ENCODE measurements at regions not wholly inside any gene's neighbourhood (a gene's known extent, or its start where the extent isn't known, plus 50 kb on each side); places are given as distances from the start of the nearest gene placed in this dataset.

DNA sequence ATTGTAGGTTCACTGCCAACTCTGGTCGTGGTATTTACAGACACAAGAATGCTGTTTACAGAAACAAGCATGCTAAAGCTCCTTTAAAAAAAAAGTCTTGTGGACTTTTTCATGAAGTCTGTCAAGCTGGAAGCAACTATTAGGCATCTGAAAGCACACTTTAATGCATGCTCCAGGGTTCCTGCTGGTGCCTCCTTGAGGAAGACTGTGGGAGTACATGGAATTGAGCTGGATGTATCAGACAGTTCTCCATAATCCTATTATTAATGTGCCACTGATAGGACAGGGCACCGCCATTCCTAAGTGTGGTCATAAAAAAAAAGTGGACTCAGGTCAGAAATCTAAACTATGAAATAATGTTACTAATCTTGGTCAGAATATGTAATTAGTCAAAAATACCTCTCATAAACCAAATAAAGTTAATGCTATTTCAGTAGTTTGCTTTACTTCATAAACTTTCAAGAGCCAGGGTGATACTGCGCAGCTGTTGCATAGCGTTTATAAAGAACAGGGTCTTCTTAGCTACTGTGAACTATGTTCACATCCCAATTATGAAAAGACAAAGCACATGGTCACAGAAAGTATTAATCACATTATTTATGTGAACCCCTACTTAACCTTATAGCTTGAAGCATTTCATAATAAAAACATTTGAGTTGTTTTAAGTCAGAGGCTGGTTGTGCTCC lies 390.8 kb upstream of the PTGER4 start:
- no peak for FAIRE-seq
- no peaks in the 10 kb centered on the region for H3K4me1 ChIP-seq (ENCODE audit: control insufficient read depth in 3 of 3, insufficient read depth in 2 of 3, low read depth in 1 of 3, low read length in 2 of 3)
- H3K9me3 ChIP-seq (ENCODE audit: control insufficient read depth in 2 of 2, insufficient read depth in 1 of 2, low read depth in 1 of 2, low read length in 1 of 2): no peaks in the 10 kb centered on the region
- peaks cover 0 to 2% (median 0%) of the 10 kb centered on the region in 3 donors for H3K27me3 ChIP-seq (ENCODE audit: control insufficient read depth in 3 of 3, insufficient read depth in 3 of 3, low read length in 3 of 3)
- H3K36me3 ChIP-seq (ENCODE audit: control insufficient read depth in 3 of 3, insufficient read depth in 2 of 3, low read depth in 1 of 3, low read length in 3 of 3): no peaks in the 10 kb centered on the region
- no peak overlapping the region for H3K27ac ChIP-seq (ENCODE audit: low read depth in 1 of 3, low read length in 2 of 3)
- WGBS, 3 donors: 62 to 71% (median 67%) methylated on average over 4 of the region's 4 CpGs
- no peak overlapping the region for H3K4me3 ChIP-seq (ENCODE audit: low read depth in 1 of 3, low read length in 3 of 3)
- peak in 1 of 2 donors; percentile 8 for DNase-seq

DNA sequence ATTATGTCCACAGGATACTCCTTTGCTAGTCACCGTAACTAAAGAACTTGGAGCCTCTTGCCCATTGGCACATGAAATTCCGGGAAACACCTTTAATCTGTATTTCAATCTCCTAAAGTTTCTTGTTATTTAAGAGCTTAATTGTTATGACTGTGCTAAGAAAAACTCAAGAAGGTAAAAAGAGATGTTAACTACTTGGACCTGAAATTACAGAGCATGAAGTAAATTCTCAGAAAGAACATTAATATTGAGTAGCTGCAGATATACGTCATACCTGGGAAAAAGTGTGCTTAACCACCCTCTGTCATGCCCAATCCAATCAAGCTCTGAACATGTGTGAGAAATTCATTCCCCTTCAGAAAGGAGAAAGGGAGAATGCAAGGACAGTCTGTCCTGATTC lies 394.9 kb upstream of the PTGER4 start:
- H3K4me3 ChIP-seq (ENCODE audit: low read depth in 1 of 3, low read length in 3 of 3): no peak overlapping the region
- DNase-seq (no peak), FAIRE-seq (no peak)
- WGBS, 3 donors: 72 to 93% (median 92%) methylated on average over 3 of the region's 3 CpGs
- H3K4me1 ChIP-seq (ENCODE audit: control insufficient read depth in 3 of 3, insufficient read depth in 2 of 3, low read depth in 1 of 3, low read length in 2 of 3): no peaks in the 10 kb centered on the region
- no peak overlapping the region for H3K27ac ChIP-seq (ENCODE audit: low read depth in 1 of 3, low read length in 2 of 3)
- H3K36me3 ChIP-seq (ENCODE audit: control insufficient read depth in 3 of 3, insufficient read depth in 2 of 3, low read depth in 1 of 3, low read length in 3 of 3): no peaks in the 10 kb centered on the region
- H3K27me3 ChIP-seq (ENCODE audit: control insufficient read depth in 3 of 3, insufficient read depth in 3 of 3, low read length in 3 of 3): peaks cover 0 to 2% (median 0%) of the 10 kb centered on the region in 3 donors
- no peaks in the 10 kb centered on the region for H3K9me3 ChIP-seq (ENCODE audit: control insufficient read depth in 2 of 2, insufficient read depth in 1 of 2, low read depth in 1 of 2, low read length in 1 of 2)

DNA sequence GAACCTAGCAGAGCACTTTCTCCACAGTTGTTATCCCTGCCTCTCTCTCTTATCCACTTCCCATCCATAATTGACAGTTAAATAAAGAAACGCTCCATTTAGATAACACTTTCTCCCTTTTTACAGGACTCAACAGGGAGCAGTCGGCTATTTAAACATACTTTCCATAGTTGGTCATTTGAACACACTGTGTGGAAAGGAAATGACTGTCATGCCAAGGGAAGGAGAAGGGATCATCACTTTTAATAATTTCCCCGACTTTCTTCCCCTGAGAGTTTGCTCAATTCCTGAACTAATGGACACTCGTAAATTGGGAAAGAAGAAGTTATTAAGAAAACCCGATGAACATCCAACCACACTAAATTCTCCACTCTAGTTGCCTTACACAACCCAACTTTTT lies 400.8 kb upstream of the PTGER4 start:
- Histone ChIP-seq H3K9me3 (ENCODE audit: control insufficient read depth in 2 of 2, insufficient read depth in 1 of 2, low read depth in 1 of 2, low read length in 1 of 2) (no peaks in the 10 kb centered on the region), H3K27ac (ENCODE audit: low read depth in 1 of 3, low read length in 2 of 3) (no peak overlapping the region), H3K4me3 (ENCODE audit: low read depth in 1 of 3, low read length in 3 of 3) (no peak overlapping the region), H3K4me1 (ENCODE audit: control insufficient read depth in 3 of 3, insufficient read depth in 2 of 3, low read depth in 1 of 3, low read length in 2 of 3) (no peaks in the 10 kb centered on the region), H3K27me3 (ENCODE audit: control insufficient read depth in 3 of 3, insufficient read depth in 3 of 3, low read length in 3 of 3) (no peaks in the 10 kb centered on the region), H3K36me3 (ENCODE audit: control insufficient read depth in 3 of 3, insufficient read depth in 2 of 3, low read depth in 1 of 3, low read length in 3 of 3) (no peaks in the 10 kb centered on the region)
- 81 to 92% (median 85%) methylated on average over 5 of the region's 5 CpGs for WGBS, 3 donors
- FAIRE-seq (no peak), DNase-seq (no peak)

DNA sequence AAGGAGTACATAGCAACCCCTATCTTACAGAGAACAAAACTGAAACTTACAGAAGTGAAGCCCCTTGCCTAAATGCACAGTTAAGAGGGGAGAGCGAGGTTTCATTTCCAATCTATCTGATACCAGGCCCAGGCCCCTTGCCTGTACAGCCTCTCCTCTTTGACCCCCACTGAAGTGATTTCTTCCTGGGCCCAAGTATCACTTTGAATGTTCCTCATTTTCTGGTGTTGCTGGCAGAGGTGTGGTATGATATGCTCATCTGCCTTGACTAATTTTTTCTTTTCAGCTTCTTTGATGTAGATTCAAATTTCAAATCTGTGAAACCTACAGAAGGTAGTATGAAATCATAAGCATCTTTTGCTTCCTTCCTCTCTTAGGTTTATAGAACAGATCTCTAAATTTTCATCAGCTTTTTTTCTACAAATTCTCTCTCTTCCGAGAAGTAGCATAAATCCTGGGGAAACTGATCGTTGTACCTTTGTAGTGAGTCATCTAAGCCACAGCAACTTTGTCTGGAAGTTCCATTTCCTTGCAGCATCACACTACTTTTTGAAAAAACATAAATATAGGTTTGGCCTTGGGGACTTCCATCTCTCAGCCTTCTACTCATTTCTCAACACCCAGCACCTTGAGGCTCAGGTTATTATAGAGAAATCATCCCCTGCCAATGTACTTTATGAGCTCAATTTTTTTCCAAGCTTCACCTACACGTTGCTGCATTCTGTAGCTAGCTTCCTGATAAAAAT lies 402.4 kb upstream of the PTGER4 start:
- FAIRE-seq: no peak
- Histone ChIP-seq H3K36me3 (ENCODE audit: control insufficient read depth in 3 of 3, insufficient read depth in 2 of 3, low read depth in 1 of 3, low read length in 3 of 3) (no peaks in the 10 kb centered on the region), H3K27me3 (ENCODE audit: control insufficient read depth in 3 of 3, insufficient read depth in 3 of 3, low read length in 3 of 3) (no peaks in the 10 kb centered on the region), H3K4me3 (ENCODE audit: low read depth in 1 of 3, low read length in 3 of 3) (no peak overlapping the region), H3K4me1 (ENCODE audit: control insufficient read depth in 3 of 3, insufficient read depth in 2 of 3, low read depth in 1 of 3, low read length in 2 of 3) (no peaks in the 10 kb centered on the region), H3K9me3 (ENCODE audit: control insufficient read depth in 2 of 2, insufficient read depth in 1 of 2, low read depth in 1 of 2, low read length in 1 of 2) (no peaks in the 10 kb centered on the region), H3K27ac (ENCODE audit: low read depth in 1 of 3, low read length in 2 of 3) (no peak overlapping the region)
- DNase-seq: no peak
- 66 to 76% (median 71%) methylated on average over 4 of the region's 4 CpGs for WGBS, 3 donors

DNA sequence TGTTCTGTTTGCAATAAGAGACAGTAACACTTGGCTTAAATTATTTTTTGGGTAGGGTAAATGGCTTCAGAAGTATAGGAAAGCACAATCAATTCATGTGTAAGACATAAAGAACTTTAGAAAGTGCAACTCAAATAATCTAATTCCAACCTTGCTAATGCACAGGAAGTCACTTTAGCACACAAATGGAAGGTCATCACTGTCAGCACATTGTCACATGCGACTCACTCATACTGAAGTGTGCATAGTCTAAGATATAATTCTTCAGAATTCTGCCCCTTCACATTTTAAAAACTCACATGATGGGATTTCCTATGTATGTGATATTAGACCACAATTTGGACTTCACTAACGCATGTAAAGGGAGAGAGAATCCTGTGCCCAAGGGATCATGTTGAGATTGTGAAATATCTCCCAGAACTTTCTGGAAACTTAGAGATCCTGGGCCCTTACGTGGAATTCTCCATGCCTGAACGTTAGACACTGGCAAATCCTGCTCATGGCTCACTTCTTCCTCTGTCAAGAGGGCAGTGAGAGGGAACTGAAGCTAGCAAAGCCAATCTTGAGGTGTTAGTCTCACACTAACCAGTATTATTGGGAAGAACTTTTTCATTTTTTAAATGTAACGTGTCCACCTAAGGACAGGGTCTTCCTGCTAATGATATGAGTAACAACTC lies 403.2 kb upstream of the PTGER4 start:
- DNase-seq (no peak), FAIRE-seq (no peak)
- 80 to 86% (median 82%) methylated on average over 5 of the region's 5 CpGs for WGBS, 3 donors
- Histone ChIP-seq H3K4me1 (ENCODE audit: control insufficient read depth in 3 of 3, insufficient read depth in 2 of 3, low read depth in 1 of 3, low read length in 2 of 3) (no peaks in the 10 kb centered on the region), H3K4me3 (ENCODE audit: low read depth in 1 of 3, low read length in 3 of 3) (no peak overlapping the region), H3K36me3 (ENCODE audit: control insufficient read depth in 3 of 3, insufficient read depth in 2 of 3, low read depth in 1 of 3, low read length in 3 of 3) (no peaks in the 10 kb centered on the region), H3K27ac (ENCODE audit: low read depth in 1 of 3, low read length in 2 of 3) (no peak overlapping the region), H3K9me3 (ENCODE audit: control insufficient read depth in 2 of 2, insufficient read depth in 1 of 2, low read depth in 1 of 2, low read length in 1 of 2) (no peaks in the 10 kb centered on the region), H3K27me3 (ENCODE audit: control insufficient read depth in 3 of 3, insufficient read depth in 3 of 3, low read length in 3 of 3) (no peaks in the 10 kb centered on the region)

DNA sequence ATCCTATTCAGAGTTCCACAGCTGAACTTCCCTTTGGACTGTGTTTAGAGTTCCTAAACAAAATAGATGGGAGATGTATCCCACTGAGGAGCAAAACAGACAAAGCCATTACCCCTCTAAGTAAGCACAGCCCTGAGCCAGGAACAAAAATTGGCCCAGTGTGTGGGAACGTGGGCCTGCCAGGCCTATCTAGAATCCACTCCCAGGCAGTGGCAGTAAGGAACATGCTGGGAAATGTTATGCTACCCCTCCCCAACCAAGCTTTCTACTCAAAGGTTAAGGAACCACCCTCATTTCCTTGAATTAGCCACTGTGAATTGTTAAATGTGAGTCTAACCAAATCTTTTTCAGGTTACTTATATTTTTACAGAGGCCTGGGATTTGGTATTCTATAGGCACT lies 405.1 kb upstream of the PTGER4 start:
- Histone ChIP-seq H3K27ac (ENCODE audit: low read depth in 1 of 3, low read length in 2 of 3) (no peak overlapping the region), H3K4me3 (ENCODE audit: low read depth in 1 of 3, low read length in 3 of 3) (no peak overlapping the region), H3K9me3 (ENCODE audit: control insufficient read depth in 2 of 2, insufficient read depth in 1 of 2, low read depth in 1 of 2, low read length in 1 of 2) (no peaks in the 10 kb centered on the region), H3K4me1 (ENCODE audit: control insufficient read depth in 3 of 3, insufficient read depth in 2 of 3, low read depth in 1 of 3, low read length in 2 of 3) (no peaks in the 10 kb centered on the region), H3K27me3 (ENCODE audit: control insufficient read depth in 3 of 3, insufficient read depth in 3 of 3, low read length in 3 of 3) (no peaks in the 10 kb centered on the region), H3K36me3 (ENCODE audit: control insufficient read depth in 3 of 3, insufficient read depth in 2 of 3, low read depth in 1 of 3, low read length in 3 of 3) (no peaks in the 10 kb centered on the region)
- no peak for DNase-seq
- no peak for FAIRE-seq
- WGBS, 3 donors: 53 to 90% (median 88%) methylated on average over 1 of the region's 1 CpG

DNA sequence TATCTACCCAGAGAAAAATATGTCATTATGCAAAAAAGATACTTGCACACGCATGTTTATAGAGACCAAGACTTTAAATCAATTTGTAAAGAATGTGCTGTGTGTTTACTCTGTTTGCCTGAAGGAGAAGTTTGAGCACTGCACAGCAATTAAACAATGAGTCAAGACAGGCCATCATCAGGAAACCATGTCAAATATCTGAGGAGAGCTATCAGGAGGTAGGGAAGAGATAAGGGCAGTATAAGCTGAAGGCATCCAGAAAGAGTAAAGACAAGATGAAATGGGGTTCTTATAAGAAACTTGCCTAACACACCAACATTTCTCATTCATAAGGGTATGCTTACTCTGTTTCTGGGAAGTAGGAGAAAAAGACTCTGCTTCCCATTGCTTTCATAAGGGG lies 405.8 kb upstream of the PTGER4 start:
- WGBS, 3 donors: 86 to 94% (median 86%) methylated on average over 1 of the region's 1 CpG

DNA sequence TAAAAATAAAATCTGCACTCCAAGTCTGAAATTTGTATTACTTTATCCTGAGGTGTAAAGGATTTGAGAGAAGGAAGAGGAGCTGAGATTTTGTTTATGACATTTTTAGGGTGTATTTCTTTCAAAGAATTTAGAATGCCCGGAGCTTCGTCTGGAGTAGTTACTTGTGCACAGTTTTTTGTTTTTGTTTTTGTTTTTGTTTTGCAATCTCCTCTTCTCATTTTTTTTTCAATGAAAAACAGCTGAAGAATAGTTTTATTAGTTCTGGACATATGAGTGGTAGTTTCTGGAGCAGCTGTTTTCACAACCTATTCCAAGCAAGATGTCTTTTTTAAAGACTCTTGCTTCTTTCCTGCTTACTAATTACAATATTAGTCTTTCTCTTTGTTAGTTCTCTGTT lies 408.2 kb upstream of the PTGER4 start:
- Histone ChIP-seq H3K36me3 (ENCODE audit: control insufficient read depth in 3 of 3, insufficient read depth in 2 of 3, low read depth in 1 of 3, low read length in 3 of 3) (no peaks in the 10 kb centered on the region), H3K27me3 (ENCODE audit: control insufficient read depth in 3 of 3, insufficient read depth in 3 of 3, low read length in 3 of 3) (no peaks in the 10 kb centered on the region), H3K4me1 (ENCODE audit: control insufficient read depth in 3 of 3, insufficient read depth in 2 of 3, low read depth in 1 of 3, low read length in 2 of 3) (no peaks in the 10 kb centered on the region), H3K4me3 (ENCODE audit: low read depth in 1 of 3, low read length in 3 of 3) (no peak overlapping the region), H3K27ac (ENCODE audit: low read depth in 1 of 3, low read length in 2 of 3) (no peak overlapping the region), H3K9me3 (ENCODE audit: control insufficient read depth in 2 of 2, insufficient read depth in 1 of 2, low read depth in 1 of 2, low read length in 1 of 2) (no peaks in the 10 kb centered on the region)
- WGBS, 3 donors: 85 to 96% (median 93%) methylated on average over 2 of the region's 2 CpGs
- no peak for FAIRE-seq
- no peak for DNase-seq

More for the DNA sequence above, 405.8 kb upstream of the PTGER4 start:
- no peak overlapping the region for H3K4me3 ChIP-seq (ENCODE audit: low read depth in 1 of 3, low read length in 3 of 3)
- no peaks in the 10 kb centered on the region for H3K9me3 ChIP-seq (ENCODE audit: control insufficient read depth in 2 of 2, insufficient read depth in 1 of 2, low read depth in 1 of 2, low read length in 1 of 2)
- no peaks in the 10 kb centered on the region for H3K36me3 ChIP-seq (ENCODE audit: control insufficient read depth in 3 of 3, insufficient read depth in 2 of 3, low read depth in 1 of 3, low read length in 3 of 3)
- no peak for DNase-seq
- H3K27ac ChIP-seq (ENCODE audit: low read depth in 1 of 3, low read length in 2 of 3): no peak overlapping the region
- no peaks in the 10 kb centered on the region for H3K4me1 ChIP-seq (ENCODE audit: control insufficient read depth in 3 of 3, insufficient read depth in 2 of 3, low read depth in 1 of 3, low read length in 2 of 3)
- H3K27me3 ChIP-seq (ENCODE audit: control insufficient read depth in 3 of 3, insufficient read depth in 3 of 3, low read length in 3 of 3): no peaks in the 10 kb centered on the region
- FAIRE-seq: no peak
